IMR-90 (cell line): ENCODE measurements at regions not wholly inside any gene's neighbourhood (a gene's known extent, or its start where the extent isn't known, plus 50 kb on each side); places are given as distances from the start of the nearest gene placed in this dataset.

Source experiments
- ATAC-seq: fragments of 200-7000 bp; cut with Tn5 transposase; 2 replicates; pipeline ENCODE4 v1.9.1; 2020; ENCODE audit warnings: low read depth, mild to moderate bottlenecking, moderate library complexity
- BruUV-seq: library from RNA; stranded (reverse); fragments of 400-500 nt; replicated peaks from 2 replicates; lab custom pipeline; 2021; lab: Mats Ljungman, UMichigan
- CTCF ChIA-PET: fragments of 300-600 bp; formaldehyde crosslinking; extraction: SDS; loops from one replicate; lab custom pipeline; 2021; ENCODE audit warnings: antibody characterized with exemption; lab: Yijun Ruan, JAX
- POLR2A ChIA-PET: fragments of 300-600 bp; sonication (Branson Sonifier 250); formaldehyde crosslinking; loops from one replicate; lab custom pipeline; 2022; ENCODE audit warnings: antibody characterized with exemption; ENCODE audit not compliant: unreplicated experiment; lab: Charles Lee
- DNase-seq: peaks from one replicate; pipeline ENCODE4 v3.0.0; 2013
- H2AFZ ChIP-seq: replicated peaks from 2 replicates; pipeline ENCODE3; 2013; ENCODE audit warnings: low read length, mild to moderate bottlenecking; ENCODE audit not compliant: poor library complexity
- H2AK5ac ChIP-seq: 2 replicates; pipeline ENCODE4 v1.6.1; 2013; ENCODE audit warnings: low read depth, low read length, inconsistent platforms
- H2AK9ac ChIP-seq: replicated peaks from 2 replicates; pipeline ENCODE3; 2013; ENCODE audit warnings: mild to moderate bottlenecking, low read depth, low read length, moderate library complexity; ENCODE audit not compliant: poor library complexity
- H2BK120ac ChIP-seq: 2 replicates; pipeline ENCODE4 v1.6.1; 2013; ENCODE audit warnings: low read depth, low read length, inconsistent platforms
- H2BK15ac ChIP-seq: 3 replicates; pipeline ENCODE4 v1.6.1; 2013; ENCODE audit warnings: low read depth, low read length, inconsistent platforms
- H2BK20ac ChIP-seq: 2 replicates; pipeline ENCODE4 v1.6.1; 2013; ENCODE audit warnings: low read depth, mild to moderate bottlenecking, inconsistent platforms, low read length, moderate library complexity
- H2BK5ac ChIP-seq: 2 replicates; pipeline ENCODE4 v1.6.1; 2013; ENCODE audit warnings: mild to moderate bottlenecking, low read depth, low read length, inconsistent platforms; ENCODE audit not compliant: poor library complexity, severe bottlenecking
- H3K14ac ChIP-seq: replicated peaks from 2 replicates; pipeline ENCODE4 v1.6.1; 2013; ENCODE audit warnings: low read depth, low read length, inconsistent platforms
- H3K18ac ChIP-seq: 2 replicates; pipeline ENCODE4 v1.6.1; 2013; ENCODE audit warnings: low read depth, low read length, control low read depth
- H3K23ac ChIP-seq: 2 replicates; pipeline ENCODE4 v1.6.1; 2013; ENCODE audit warnings: low read depth, low read length, inconsistent platforms
- H3K27ac ChIP-seq: 2 replicates; pipeline ENCODE4 v1.5.1; 2013; ENCODE audit warnings: mild to moderate bottlenecking, control low read depth, low read length; ENCODE audit not compliant: insufficient read depth
- H3K27me3 ChIP-seq: 2 replicates; pipeline ENCODE4 v1.6.1; 2013; ENCODE audit warnings: low read length; ENCODE audit not compliant: control insufficient read depth, insufficient read depth
- H3K36me3 ChIP-seq: 2 replicates; pipeline ENCODE4 v1.6.1; 2013; ENCODE audit warnings: low read length, mixed read lengths; ENCODE audit not compliant: control insufficient read depth, insufficient read depth
- H3K4ac ChIP-seq: 2 replicates; pipeline ENCODE4 v1.6.1; 2013; ENCODE audit warnings: low read depth, low read length, inconsistent platforms
- H3K4me1 ChIP-seq: 2 replicates; pipeline ENCODE4 v1.6.1; 2013; ENCODE audit warnings: low read length, mixed read lengths; ENCODE audit not compliant: control insufficient read depth, insufficient read depth
- H3K4me2 ChIP-seq: 2 replicates; pipeline ENCODE4 v1.6.1; 2013; ENCODE audit warnings: low read depth, mild to moderate bottlenecking, control low read depth, low read length, moderate library complexity
- H3K4me3 ChIP-seq: 2 replicates; pipeline ENCODE4 v1.5.1; 2013; ENCODE audit warnings: low read depth, mild to moderate bottlenecking, control low read depth, low read length, moderate library complexity; ENCODE audit not compliant: insufficient read depth
- H3K56ac ChIP-seq: 2 replicates; pipeline ENCODE4 v1.6.1; 2013; ENCODE audit warnings: low read length, inconsistent platforms; ENCODE audit not compliant: insufficient read depth; ENCODE audit errors: extremely low read depth
- H3K79me1 ChIP-seq, 2 experiments: 2 replicates each; pipeline ENCODE4 v1.6.1; 2013; ENCODE audit warnings: low read length in 2 of 2, inconsistent platforms in 1 of 2, low read depth in 1 of 2
- H3K9ac ChIP-seq: 2 replicates; pipeline ENCODE4 v1.6.1; 2013; ENCODE audit warnings: low read depth, low read length, control low read depth
- H3K9me1 ChIP-seq: 2 replicates; pipeline ENCODE4 v1.6.1; 2013; ENCODE audit warnings: low read length, inconsistent platforms; ENCODE audit not compliant: insufficient read depth
- H3K9me3 ChIP-seq: 2 replicates; pipeline ENCODE4 v1.6.1; 2013; ENCODE audit warnings: low read length; ENCODE audit not compliant: control insufficient read depth, insufficient read depth
- H4K20me1 ChIP-seq: 2 replicates; pipeline ENCODE4 v1.6.1; 2013; ENCODE audit warnings: low read length, inconsistent platforms; ENCODE audit not compliant: insufficient read depth
- H4K5ac ChIP-seq: 2 replicates; pipeline ENCODE4 v1.6.1; 2013; ENCODE audit warnings: mild to moderate bottlenecking, low read depth, low read length, control low read depth
- H4K8ac ChIP-seq, 2 experiments: 2 replicates each; pipeline ENCODE4 v1.6.1; 2013; ENCODE audit warnings: low read depth in 2 of 2, low read length in 2 of 2, control low read depth in 1 of 2, inconsistent platforms in 1 of 2
- H4K91ac ChIP-seq: 2 replicates; pipeline ENCODE4 v1.6.1; 2013; ENCODE audit warnings: low read depth, low read length, inconsistent platforms; ENCODE audit not compliant: insufficient read depth
- CHD1 ChIP-seq: IDR thresholded peaks from 2 replicates; pipeline ENCODE4 v1.6.1; 2012; ENCODE audit warnings: low read depth, low read length, improper control_type of control experiment
- CTCF ChIP-seq: conservative IDR thresholded peaks from 2 replicates; pipeline ENCODE4 v1.5.1; 2012; ENCODE audit warnings: mild to moderate bottlenecking, low read depth, low read length, improper control_type of control experiment
- MAFK ChIP-seq: IDR thresholded peaks from 2 replicates; pipeline ENCODE4 v1.6.1; 2012; ENCODE audit warnings: low read depth, low read length, improper control_type of control experiment
- POLR2A ChIP-seq: IDR thresholded peaks from 2 replicates; pipeline ENCODE4 v1.6.1; 2012; ENCODE audit warnings: mild to moderate bottlenecking, low read depth, low read length
- WGBS, 2 experiments: methylation state at CpG; one replicate each; pipeline versions ENCODE4 v1.1.5 to v1.1.7; 2013; ENCODE audit warnings: missing lambda C conversion rate in 2 of 2; ENCODE audit not compliant: insufficient read length in 1 of 2; ENCODE audit errors: extremely low coverage in 2 of 2; 5-methylcytosine and 5-hydroxymethylcytosine counted together
- dilution Hi-C: fragments of 300-500 bp; cut with HindIII; formaldehyde crosslinking; loops from one replicate; pipeline ENCODE4 v1.14.3; 2018; ENCODE audit warnings: low sequenced_read_pairs; ENCODE audit not compliant: unreplicated experiment
- in situ Hi-C: fragments of 300-500 bp; cut with MboI; formaldehyde crosslinking; loops from 3 replicates; pipeline ENCODE4 v1.14.3; 2019; ENCODE audit warnings: low sequenced_read_pairs, inconsistent platforms, mixed read lengths
- intact Hi-C: fragments of 100-400 bp; cut with micrococcal nuclease; formaldehyde crosslinking; loops from 2 replicates; pipeline ENCODE4 v1.10.0; 2022

- ChIA-PET POLR2A (no interaction called here), CTCF (no interaction called here)
- Histone ChIP-seq H4K91ac (no peak overlapping the region), H3K36me3 (no peaks in the 10 kb centered on the region), H3K9me3 (peaks cover 69% of the 10 kb centered on the region), H2BK5ac (no peak overlapping the region), H2BK15ac (no peak overlapping the region), H4K8ac (no peak overlapping the region), H4K5ac (no peak overlapping the region), H2BK20ac (no peak overlapping the region), H3K9me1 (no peaks in the 10 kb centered on the region), H3K56ac (no peak overlapping the region), H3K79me1 (no peaks in the 10 kb centered on the region), H3K23ac (no peak overlapping the region), H3K4me2 (no peak overlapping the region), H3K27me3 (no peaks in the 10 kb centered on the region), H3K4me3 (no peak overlapping the region), H2AK5ac (no peak overlapping the region), H3K4ac (no peak overlapping the region), H3K14ac (no peak overlapping the region), H3K18ac (no peak overlapping the region), H3K27ac (no peak overlapping the region), H3K4me1 (no peaks in the 10 kb centered on the region), H2AFZ (no peak overlapping the region), H2BK120ac (no peak overlapping the region), H3K9ac (no peak overlapping the region), H2AK9ac (no peak overlapping the region), H4K20me1 (no peaks in the 10 kb centered on the region)
- no TSS peak for BruUV-seq
- DNase-seq (no peak), ATAC-seq (no peak)
- WGBS, 2 experiments = 69% methylated on average over 9 of the region's 13 CpGs; no CpG with 5 or more reads in 1 of the 2 experiments
- dilution Hi-C loops = no loop called here
- TF ChIP-seq CTCF = no peak
- no peak for TF ChIP-seq MAFK
- no peak for TF ChIP-seq CHD1
- no peak for TF ChIP-seq POLR2A
- in situ Hi-C loops = no loop called here
- intact Hi-C loops = no loop called here
Measured at GRCh38 chr18:78497641-78498040, 482.0 kb upstream of the SALL3 start.
